TTC549 (cell line): ENCODE measurements at regions not wholly inside any gene's neighbourhood (a gene's known extent, or its start where the extent isn't known, plus 50 kb on each side); places are given as distances from the start of the nearest gene placed in this dataset.

Experiments used
- FAIRE-seq: peaks from 2 replicates; lab custom pipeline; 2012; peaks lifted over from hg19 to GRCh38; lab: Jason Lieb, UNC

DNA sequence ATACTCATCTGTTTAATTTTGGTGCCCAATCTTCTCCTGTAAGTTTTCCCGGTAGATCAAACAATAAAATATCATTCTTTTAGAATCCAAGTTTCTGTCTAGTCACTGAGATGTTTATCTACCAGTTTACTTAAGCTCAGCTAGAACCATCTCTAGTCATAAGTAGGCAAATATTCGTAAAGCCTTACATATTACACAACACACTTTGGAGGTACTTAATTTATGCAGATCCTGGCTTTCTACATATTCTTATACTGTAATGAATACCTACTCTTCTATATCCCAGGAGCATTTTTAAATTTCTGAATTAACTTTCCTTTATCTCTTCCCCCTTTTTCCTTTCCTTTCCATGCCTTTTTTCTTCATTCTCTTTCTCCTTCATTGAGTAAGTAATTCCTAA, 185.9 kb upstream of the ZBTB20 start:
- FAIRE-seq = no peak

DNA sequence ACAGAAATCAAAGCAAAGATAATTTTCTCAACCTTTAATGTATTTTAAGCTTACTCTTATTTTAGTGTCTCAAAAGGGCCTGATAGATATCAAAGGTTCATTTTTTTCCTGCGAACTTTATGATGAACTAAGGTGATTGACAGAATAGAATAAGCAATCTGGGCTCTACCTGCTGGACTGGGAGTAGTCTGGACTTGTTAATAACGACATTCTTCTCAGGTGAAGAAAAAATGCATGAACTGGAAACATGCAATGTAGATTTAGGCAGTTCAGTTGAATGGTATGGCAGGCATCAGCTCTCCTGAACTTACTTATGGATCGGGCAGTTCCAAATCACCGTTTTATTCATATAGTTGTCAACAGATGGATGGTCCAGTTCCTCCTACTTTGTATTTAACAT, 189.7 kb upstream of the ZBTB20 start:
- FAIRE-seq = no peak

DNA sequence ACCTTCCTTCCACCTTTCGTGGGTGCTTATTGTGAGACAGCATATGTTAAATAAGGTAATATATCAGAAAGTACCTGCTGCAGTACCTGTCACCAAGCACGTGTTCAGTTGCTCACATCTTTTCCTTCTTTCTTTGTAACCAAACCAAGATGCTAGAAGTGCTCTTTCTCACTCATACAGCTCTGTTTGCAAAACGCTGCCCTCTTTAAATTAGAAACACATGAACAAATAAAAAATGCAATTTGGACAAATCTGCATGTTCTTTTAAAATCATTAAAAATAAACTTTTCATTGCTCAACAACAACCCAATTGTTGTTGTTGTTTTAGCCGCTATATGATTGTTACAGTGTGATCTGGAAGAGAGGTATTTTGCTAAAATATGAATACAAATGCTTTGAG, 193.5 kb upstream of the ZBTB20 start:
- no peak for FAIRE-seq

DNA sequence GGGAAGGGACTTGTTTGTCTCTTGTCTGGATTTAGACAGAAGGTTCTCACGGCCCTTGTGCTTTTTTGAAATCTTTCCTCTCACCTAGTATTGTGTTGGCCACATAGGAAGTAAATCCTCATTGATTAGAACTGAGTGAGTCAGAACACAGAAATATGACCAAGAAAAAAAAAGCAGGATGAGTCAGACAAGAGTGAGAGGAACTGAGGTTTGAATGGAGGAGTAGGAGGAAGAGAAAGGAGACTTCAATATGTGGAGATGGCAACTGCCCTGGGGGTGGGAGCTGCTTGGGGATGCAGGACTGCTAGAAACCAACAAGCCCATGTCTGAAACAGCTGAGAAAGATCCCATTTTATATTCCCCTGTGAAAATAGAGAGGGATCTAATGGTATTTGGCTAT, 194.1 kb upstream of the ZBTB20 start:
- FAIRE-seq = no peak

DNA sequence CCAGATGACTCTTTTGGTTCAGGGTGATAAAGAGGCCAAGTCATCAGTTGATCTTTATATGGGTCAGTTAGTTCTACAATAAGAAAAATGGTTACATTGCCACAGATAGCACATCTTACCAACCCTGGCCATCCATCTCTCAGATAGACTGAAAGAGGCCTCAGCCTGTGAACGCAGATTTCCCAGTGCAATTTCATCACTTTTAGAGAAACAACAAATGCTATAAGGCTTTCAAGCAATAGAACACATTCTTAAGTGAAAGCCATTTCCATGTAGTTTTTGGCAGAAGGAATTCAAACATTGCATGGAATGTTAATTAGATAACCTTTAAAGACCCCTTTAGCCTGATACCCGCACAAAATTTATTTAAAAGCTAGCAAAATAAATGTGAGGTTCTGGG, 200.6 kb upstream of the ZBTB20 start:
- no peak for FAIRE-seq

DNA sequence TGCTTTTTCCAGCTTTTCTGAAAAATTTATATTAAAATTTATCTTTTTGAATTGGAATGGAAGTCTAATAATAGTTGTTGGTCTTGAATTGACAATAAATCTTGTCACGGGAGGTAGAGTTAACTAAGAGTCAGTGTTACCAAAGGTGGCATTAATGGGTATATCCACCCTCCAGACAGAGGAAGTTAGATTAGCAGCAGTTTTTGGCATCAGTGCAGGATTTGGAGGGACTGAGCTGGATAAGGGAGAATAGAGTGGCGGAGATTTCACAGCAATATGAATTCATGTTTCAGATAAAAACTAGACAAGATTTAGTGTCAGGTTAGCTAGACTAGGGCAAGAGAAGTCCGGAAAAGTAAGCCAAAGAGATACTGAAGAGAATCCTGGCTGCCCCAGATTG, 201.3 kb upstream of the ZBTB20 start:
- FAIRE-seq = no peak

DNA sequence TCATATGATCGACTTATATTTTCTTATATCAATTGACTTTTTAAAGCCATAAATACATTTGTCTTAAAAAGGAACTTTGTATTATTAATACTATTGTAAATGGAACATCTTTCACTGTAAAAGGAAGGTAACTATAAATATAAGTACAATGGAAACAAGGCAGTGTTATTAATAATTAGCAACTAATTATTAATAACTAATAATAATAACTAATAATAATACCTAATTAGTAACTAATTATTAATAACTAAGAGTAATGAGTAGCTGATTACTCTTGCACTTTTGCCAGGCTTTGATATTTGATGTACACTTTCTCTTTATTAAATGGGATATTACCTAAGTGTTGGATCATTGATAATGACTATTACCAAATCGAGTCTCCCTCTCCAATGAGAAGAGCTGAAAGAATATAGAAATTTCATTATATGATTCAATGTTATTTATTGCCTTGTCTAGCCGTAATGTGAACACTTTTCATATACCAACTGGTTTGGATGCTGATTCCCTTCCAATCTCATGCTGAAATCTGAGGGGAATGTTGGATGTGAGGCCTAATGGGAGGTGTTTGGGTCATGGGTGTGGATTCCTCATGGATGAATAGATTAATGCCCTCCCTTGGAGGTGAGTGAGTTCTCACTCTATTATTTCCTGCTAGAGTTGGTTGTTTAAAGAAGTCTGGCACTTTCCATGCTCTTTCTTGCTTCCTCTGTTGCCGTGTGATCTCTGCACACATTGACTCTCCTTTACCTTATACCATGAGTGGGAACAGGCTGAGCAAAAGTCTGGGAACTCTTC, 202.1 kb upstream of the ZBTB20 start:
- no peak for FAIRE-seq

DNA sequence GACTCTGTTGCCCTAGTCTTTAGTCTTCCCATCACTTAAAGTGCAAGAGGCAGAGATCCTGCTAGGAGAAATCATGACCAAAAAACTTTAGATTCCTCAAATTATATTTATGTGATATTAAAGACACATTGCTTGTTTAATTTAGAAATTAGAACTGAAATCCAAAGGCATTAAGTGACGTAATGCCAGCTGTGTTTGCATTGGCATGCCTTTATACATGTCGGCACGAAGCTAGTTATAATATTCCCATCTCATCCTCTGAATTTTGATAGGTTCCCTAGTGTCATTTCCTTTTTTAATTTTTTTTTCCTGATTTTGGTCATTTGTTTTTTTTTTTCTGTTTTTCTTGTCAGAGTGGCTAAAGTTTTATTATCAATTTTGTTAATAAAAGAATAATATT, 203.5 kb upstream of the ZBTB20 start:
- FAIRE-seq = no peak

DNA sequence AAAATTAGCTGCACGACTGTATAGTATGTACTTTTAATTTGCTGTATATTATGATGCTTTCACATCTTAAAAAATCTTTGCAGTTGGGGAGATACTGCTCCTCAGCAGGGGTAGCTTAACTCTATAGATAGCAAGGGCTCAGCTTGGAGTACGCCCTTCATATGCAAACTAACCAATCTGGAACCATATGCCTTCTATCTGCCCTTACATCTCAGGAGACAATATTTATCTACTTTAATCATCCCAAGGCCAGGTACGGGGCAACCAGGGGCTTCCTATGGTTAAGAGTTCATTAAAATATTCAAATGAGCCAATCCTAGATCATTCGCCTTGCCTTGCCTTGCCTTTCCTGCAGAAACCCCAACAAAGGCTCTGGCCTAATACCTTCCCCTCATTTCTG, 204.1 kb upstream of the ZBTB20 start:
- FAIRE-seq = no peak

DNA sequence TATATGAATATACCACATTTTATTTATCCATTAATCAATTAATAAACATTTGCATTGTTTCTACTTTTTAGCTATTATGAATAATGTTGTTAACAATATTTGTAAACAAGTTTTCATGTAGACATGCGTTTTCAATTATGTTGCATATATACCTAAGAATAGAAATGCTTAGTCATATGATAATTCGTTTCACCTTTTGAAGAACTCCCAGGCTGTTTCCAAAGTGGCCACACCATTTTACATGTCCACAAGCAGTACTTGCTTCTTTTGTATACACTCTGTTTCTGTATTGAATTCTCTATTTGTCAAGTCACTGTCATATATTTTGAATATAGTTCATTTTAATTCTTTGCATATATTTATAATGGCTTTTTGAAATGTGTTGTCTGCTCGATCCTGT, 206.9 kb upstream of the ZBTB20 start:
- no peak for FAIRE-seq

DNA sequence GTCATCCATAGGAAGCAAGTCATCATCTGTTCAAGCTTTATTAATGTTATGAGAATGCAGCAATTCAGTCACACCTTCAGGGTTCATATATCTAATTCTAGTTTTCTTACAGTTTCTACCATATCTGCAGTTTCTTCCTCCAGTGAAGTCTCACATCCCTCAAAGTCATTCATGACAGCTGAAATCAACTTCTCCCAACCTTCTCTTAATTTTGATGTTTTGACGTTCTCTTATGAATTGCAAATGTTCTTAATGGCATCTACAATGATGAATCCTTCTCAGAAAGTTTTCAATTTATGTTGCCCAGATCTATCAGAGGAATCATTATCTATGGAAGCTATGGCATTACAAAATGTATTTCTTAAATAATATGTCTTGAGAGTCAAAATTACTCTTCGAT, 210.4 kb upstream of the ZBTB20 start:
- no peak for FAIRE-seq

DNA sequence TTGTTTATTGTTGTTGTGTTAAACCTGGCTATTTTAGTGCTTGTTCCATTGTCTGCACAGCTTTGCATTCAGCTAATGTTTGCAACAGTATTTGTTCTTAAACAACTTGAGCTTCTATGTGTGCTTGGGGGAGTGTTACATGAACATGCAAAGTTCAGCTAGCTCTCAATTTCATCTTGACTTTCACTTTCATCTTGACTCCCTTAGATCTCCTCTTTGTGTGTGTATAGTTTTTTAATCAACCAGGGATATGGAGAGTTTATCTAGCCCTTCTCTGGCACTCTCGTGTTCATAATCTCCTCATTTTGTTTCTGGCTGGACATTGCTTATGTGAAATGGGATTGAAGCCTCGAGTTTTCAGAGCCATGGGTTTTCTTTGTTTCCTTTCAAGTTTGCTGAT, 212.4 kb upstream of the ZBTB20 start:
- FAIRE-seq = no peak

DNA sequence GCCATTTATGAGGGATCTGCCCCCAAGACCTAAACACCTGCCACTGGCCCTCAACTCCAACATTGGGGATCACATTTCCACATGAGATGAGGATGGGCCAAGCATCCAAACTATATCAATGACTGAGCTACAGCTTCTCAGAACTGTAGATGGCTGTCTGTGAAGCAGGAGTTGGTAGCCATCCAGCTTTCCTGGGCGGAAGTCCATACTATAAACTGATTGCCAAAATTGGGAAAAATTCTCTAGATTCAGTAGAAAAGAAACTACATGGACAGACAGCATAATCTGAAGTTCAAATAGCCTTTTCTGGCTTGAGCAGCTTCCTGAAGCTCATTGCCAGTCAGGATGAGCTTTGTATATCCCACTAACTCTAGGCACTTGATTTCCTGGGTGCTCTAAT, 214.7 kb upstream of the ZBTB20 start:
- FAIRE-seq = no peak

DNA sequence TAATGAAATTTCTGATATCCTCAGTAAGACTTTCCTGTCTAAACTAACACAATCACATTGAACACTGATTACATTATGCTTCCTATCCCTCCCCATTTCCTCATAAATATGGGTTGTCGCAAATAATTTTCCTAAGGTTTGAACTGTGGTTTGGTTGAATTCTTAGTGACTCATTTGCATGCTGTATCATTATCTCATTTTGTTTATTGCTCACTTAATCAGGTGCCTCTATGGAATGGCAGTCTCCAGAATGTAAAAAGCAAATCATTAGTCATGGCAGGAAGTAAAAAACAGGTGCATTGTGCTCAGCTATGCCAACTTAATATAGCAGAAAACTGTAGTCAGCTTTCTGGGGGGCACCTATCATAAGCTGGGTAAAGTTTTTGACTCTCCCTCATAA, 216.0 kb upstream of the ZBTB20 start:
- no peak for FAIRE-seq

DNA sequence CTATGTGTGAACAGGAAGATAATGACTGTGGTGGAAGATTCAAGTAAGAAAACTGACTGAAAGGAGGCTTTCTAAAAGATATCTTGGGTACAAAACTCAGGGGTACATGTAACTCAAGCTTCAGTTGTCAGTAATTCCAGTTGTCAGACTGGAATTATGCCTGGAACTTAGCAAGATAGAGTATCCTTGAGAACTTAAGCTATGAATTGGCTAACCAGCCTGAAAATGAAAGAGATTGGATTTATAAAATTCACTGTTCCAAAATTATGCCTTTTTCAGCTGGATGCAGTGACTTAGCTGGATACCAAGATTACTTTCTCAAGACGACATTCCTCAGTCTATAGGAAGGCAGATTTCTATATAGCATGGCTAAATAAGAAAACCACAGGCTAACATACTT, 221.9 kb upstream of the ZBTB20 start:
- FAIRE-seq = no peak

DNA sequence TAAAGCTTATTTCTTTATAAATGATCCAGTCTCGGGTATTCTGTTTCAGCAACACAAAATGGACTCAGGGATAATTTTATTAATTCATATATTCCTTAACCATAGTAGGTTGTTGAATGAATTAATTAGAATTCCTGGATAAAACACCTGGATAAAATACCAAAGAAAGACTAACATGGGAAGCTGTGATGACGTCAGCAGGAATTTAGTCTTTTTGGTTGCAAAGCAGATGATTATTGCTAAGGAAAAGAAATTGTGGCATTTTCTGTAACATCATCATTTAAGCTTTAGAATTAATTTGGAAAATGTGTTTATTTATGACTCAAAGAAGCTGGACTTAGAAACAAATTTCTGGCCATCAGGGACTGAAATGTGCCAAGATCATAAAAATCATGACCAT, 228.3 kb upstream of the ZBTB20 start:
- FAIRE-seq = no peak

DNA sequence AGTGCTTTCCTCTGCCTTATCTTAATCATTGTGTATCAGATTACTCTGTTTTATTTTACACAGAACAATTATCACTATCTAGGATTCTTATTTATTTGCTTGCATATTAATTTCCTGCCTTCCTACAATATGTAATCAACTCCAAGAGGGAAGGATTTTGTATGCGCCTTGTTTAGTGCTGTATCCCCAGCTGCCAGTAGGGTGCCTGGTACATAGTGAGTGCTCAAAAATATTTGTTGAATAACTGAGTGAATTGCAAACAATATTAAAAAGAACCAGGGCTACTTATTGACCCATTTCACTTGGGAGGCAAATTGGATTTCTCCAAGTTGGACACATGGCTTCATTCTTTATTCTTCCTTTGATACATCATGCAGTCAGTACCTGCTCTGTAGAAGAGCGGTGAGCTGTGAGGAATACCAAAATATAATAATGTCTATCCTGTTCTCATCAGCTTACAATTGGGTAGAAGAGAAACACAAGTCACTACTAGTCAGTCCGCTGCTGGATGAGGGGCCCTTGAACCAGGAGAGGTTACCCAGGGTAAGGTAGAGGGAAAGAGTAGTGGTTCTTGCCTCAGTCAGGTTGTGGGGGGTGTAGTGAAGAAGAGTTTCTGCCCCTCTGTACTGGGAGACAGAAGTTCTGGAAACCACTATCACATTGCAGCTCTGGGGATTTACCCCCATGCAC, 233.9 kb upstream of the ZBTB20 start:
- FAIRE-seq = no peak

DNA sequence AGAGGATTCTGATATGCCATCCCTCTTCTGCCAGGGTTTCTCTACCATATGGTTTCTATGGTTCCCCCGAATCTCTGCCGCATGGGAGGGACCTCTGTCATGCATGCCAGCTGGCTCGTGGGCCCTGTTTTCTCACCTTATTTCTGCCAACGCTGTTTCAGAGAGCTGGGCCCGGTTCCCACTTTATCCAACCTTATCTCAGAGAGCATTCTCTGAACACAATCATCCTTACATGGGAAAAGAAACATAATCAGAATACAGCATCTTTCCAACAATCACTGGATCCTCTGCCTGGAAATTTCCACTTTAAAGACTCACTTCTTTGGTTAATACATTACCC, 234.5 kb upstream of the ZBTB20 start:
- no peak for FAIRE-seq

DNA sequence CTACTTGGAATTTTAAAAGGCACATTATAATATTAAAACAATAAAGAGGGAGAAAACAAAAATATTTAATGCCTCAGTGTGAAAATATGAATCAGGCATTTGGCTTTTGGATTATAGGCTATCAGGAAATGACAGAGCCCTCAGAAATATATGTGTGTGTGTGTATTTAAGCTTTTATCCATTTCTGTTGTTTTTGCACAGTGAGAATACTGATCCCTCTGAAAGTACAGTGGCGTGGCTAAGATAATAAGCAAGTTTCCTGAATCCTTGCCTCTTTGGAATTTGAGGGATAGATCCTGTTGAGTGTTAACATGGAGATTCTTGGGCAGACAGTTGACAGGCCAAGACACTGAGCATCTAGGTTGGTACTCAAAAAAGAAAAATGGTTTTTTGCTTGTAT, 234.8 kb upstream of the ZBTB20 start:
- no peak for FAIRE-seq

DNA sequence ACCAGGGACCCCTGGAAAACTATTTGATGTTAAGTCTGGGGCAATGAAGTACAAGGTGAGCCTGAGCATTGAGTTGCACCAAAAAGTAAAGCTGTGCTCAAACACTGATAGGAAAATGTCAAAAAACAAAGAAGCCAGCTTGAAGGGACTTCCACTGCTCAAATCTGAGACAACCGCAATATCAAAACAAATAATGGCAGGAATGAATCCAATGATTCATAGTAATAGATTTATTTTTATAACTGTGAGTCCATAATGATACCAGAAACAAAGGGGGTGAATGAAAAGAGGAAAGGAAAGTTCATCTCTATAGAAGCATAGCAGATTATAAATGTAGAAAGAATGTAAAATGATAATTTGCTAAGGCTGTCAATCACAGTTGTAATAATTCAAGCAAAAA, 237.3 kb upstream of the ZBTB20 start:
- FAIRE-seq = no peak

DNA sequence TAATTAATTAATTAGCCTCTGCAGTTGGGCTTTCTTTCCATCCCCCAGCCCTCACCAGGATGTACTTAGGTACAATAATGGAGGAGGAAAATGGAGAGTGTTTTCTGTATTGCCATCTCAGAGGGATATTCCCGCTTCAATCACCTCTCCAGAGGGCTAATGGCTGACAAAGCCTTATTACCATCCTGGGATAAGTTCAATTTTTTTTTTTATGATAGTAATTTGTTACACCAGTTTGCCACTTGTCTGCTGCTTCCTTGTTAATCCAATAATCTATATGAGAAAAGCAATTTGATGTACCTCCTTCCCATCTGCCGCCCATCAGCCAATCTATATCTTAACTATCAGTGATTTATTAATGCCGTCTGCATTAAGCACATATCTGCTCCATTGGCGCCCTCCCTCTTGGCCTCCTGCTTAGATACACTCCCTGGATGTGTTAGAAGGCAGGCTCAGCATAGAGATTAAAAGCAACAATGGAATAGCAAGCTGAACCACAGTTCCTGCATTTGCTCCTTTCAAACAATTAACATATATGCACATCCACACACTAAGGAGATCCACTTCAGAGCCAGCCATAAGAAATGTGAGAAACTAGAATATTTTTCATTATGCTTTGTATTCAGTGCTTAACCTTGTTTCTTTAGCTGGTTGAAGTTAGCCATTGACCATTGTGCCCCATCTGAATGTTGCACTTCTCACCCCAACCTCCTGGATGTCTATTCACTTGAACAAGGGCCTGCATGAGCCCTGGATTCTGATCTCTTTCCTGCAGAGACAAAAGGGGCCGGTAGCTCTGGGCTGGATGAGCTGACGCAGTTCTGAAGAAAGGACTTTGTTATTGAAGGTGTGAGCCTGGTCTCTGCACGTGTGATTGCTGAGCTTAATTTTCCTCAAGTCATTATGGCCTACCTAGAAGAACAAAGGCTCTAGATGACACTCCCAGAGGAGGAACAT, 237.3 kb upstream of the GAP43 start:
- no peak for FAIRE-seq

DNA sequence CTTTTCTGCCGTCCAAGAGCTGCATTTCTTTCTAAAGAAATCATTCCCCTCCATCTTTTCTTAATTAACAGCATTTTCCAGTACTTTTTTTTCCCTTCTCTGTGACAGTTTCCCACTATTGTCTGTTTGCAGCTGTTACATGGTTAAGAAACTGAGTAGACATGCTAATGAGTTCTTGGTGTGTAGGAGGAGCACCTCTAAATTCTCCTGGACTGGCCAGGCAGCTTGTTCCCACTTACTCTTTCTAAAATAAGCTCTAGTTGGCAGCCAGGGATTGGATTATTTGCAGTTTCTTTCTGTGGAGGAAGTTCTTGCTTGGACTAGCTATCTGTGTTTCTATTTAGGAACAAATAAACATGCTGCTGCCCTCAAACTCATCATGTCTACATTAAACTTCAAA, 235.1 kb upstream of the GAP43 start:
- no peak for FAIRE-seq

DNA sequence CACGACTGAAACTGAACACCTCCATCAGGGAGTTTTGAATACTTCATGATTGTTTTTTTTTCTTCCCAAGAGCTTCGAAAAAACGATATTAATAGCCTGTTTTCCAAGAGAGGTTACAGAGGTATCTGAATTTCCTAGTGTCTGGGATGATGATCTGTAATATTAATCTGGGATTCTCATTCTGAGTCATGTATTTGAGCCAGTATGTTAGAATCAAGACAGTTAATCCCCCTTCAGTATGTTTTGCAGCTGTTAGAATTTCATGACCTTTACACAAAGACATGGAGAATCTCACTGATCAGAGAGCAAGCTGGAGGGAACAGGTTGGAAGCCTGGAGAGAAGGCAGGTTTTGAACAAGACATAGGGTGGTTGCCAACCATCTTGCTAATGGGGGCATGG, 234.5 kb upstream of the GAP43 start:
- no peak for FAIRE-seq
